HG02759 (cell line): ENCODE measurements at regions not wholly inside any gene's neighbourhood (a gene's known extent, or its start where the extent isn't known, plus 50 kb on each side); places are given as distances from the start of the nearest gene placed in this dataset.

ENCODE experiments used
- ATAC-seq: cut with Tn5 transposase; IDR thresholded peaks from one replicate; pipeline ENCODE4 v1.9.1; 2021; ENCODE audit warnings: mild to moderate bottlenecking, moderate library complexity; ENCODE audit not compliant: unreplicated experiment

GRCh38 chr3:180092889-180093288 is 56.2 kb upstream of the PEX5L start:
- no peak for ATAC-seq

- no peak for ATAC-seq
These were observed 56.8 kb upstream of the PEX5L start for GRCh38 chr3:180093535-180093934.

- ATAC-seq = no peak
These were observed 60.9 kb upstream of the PEX5L start for GRCh38 chr3:180097626-180098025.

- no peak for ATAC-seq
These were observed 65.4 kb upstream of the PEX5L start for GRCh38 chr3:180102134-180102533.

- ATAC-seq = no peak
These were observed 65.9 kb upstream of the PEX5L start for GRCh38 chr3:180102604-180103003.

GRCh38 chr3:180116203-180116602 is 79.5 kb upstream of the PEX5L start:
- no peak for ATAC-seq

GRCh38 chr3:180116658-180117057 is 79.9 kb upstream of the PEX5L start:
- no peak for ATAC-seq

GRCh38 chr3:180117381-180118163 is 80.8 kb upstream of the PEX5L start:
- no peak for ATAC-seq

GRCh38 chr3:180119567-180119966 is 82.8 kb upstream of the PEX5L start:
- ATAC-seq = no peak

- no peak for ATAC-seq
These were observed 87.2 kb upstream of the PEX5L start for GRCh38 chr3:180123928-180124327.

- ATAC-seq = no peak
These were observed 94.4 kb upstream of the PEX5L start for GRCh38 chr3:180131169-180131568.

- no peak for ATAC-seq
These were observed 98.4 kb upstream of the PEX5L start for GRCh38 chr3:180135101-180135500.

- no peak for ATAC-seq
These were observed 102.1 kb upstream of the PEX5L start for GRCh38 chr3:180138871-180139270.

- no peak for ATAC-seq
These were observed 105.3 kb upstream of the PEX5L start for GRCh38 chr3:180142041-180142440.

- ATAC-seq = no peak
These were observed 105.7 kb upstream of the PEX5L start for GRCh38 chr3:180142472-180142871.

GRCh38 chr3:180161770-180162169 is 125.0 kb upstream of the PEX5L start:
- ATAC-seq = no peak

- no peak for ATAC-seq
These were observed 138.8 kb upstream of the PEX5L start for GRCh38 chr3:180175572-180175971.

GRCh38 chr3:180176059-180176458 is 139.3 kb upstream of the PEX5L start:
- no peak for ATAC-seq

- no peak for ATAC-seq
These were observed 140.5 kb upstream of the PEX5L start for GRCh38 chr3:180177255-180177654.

GRCh38 chr3:180179562-180179961 is 142.8 kb upstream of the PEX5L start:
- ATAC-seq = no peak

GRCh38 chr3:180180795-180181194 is 144.1 kb upstream of the PEX5L start:
- ATAC-seq = no peak

GRCh38 chr3:180181387-180181786 is 144.7 kb upstream of the PEX5L start:
- ATAC-seq = no peak

GRCh38 chr3:180183346-180183745 is 146.6 kb upstream of the PEX5L start:
- ATAC-seq = no peak
